ENCODE measurements at regions not wholly inside any gene's neighbourhood (a gene's known extent, or its start where the extent isn't known, plus 50 kb on each side); places are given as distances from the start of the nearest gene placed in this dataset.

DNA sequence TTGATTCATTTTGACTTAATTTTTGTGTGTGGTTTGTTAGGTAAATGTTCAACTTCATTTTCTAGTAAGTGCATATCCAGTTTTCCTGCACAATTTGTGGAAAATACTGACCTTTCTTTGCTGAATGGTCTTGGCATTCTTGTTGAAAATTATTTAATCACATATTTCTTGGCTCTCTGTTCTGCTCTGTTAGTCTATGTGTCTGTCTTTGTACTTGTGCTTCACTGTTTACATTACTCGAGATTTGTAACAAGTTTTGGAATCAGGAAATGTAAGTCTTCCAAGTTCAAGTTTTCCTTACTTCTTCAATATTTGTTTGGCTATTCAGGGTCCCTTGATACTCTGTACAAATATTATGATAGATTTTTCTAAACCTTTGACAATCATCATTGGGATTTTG is 838.2 kb upstream of the POM121L12 start:
- Histone ChIP-seq H3K4me2 (ENCODE audit: low read length) (peak overlapping the region; percentile 5; the same call in 1 of the 2 replicates), H3K36me3 (ENCODE audit: insufficient read depth, low read length) (no peaks in the 10 kb centered on the region), H3K79me2 (ENCODE audit: insufficient read depth, low read length) (no peaks in the 10 kb centered on the region), H3K4me1 (ENCODE audit: insufficient read depth, low read length, severe bottlenecking) (peaks cover 48% of the 10 kb centered on the region), H3K9me2 (ENCODE audit: low read depth, low read length) (no peaks in the 10 kb centered on the region), H4K20me1 (ENCODE audit: insufficient read depth, low read length) (no peaks in the 10 kb centered on the region), H2AFZ (ENCODE audit: low read length) (peak overlapping the region; percentile 37; the same call in 1 of the 2 replicates), H3K9me3 (ENCODE audit: low read length) (peaks cover 6% of the 10 kb centered on the region; the same call in 1 of the 2 replicates), H3K4me3 (ENCODE audit: low read depth, low read length, poor library complexity, severe bottlenecking) (peak overlapping the region; percentile 5), H3K27ac (ENCODE audit: low read depth, low read length, poor library complexity, severe bottlenecking) (peak overlapping the region; percentile 2), H3F3A (ENCODE audit: insufficient read depth, low read length) (no peaks in the 10 kb centered on the region), H3K27me3 (ENCODE audit: insufficient read depth, low read length) (no peaks in the 10 kb centered on the region), H3K9ac (ENCODE audit: low read length) (peak overlapping the region; percentile 18; the same call in 1 of the 2 replicates)
- no peak for TF ChIP-seq EZH2 (IDR thresholded peaks at IDR 0.05; ENCODE audit: borderline replicate concordance, low read length)
- TF ChIP-seq, protein P1, sequence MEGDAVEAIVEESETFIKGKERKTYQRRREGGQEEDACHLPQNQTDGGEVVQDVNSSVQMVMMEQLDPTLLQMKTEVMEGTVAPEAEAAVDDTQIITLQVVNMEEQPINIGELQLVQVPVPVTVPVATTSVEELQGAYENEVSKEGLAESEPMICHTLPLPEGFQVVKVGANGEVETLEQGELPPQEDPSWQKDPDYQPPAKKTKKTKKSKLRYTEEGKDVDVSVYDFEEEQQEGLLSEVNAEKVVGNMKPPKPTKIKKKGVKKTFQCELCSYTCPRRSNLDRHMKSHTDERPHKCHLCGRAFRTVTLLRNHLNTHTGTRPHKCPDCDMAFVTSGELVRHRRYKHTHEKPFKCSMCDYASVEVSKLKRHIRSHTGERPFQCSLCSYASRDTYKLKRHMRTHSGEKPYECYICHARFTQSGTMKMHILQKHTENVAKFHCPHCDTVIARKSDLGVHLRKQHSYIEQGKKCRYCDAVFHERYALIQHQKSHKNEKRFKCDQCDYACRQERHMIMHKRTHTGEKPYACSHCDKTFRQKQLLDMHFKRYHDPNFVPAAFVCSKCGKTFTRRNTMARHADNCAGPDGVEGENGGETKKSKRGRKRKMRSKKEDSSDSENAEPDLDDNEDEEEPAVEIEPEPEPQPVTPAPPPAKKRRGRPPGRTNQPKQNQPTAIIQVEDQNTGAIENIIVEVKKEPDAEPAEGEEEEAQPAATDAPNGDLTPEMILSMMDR (IDR thresholded peaks at IDR 0.05; ENCODE audit: low read length): no peak

DNA sequence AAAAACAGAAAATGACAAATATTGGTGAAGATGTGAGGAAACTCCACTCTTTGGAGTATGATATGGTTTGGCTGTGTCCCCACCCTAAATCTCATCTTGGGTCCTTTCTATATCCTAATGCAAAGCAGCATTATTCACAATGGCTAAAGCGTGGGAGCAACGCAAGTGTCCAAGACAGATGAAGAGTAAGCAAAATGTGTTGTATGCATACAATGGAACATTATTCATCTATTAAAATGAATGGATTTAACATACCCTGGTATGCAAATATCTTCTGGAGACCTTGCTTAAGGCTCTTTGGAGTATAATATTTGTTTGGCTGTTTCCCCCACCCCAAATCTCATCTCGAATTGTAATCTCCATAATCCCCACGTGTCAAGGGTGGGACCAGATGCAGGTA is 839.8 kb upstream of the POM121L12 start:
- peaks cover 42% of the 10 kb centered on the region for H3K4me1 ChIP-seq (ENCODE audit: insufficient read depth, low read length, severe bottlenecking)
- peaks cover 6% of the 10 kb centered on the region; the same call in 1 of the 2 replicates for H3K9me3 ChIP-seq (ENCODE audit: low read length)
- 0 out of 2 replicates have a peak overlapping the region, but pooled peaks have one; percentile 22 for H2AFZ ChIP-seq (ENCODE audit: low read length)
- H3K27me3 ChIP-seq (ENCODE audit: insufficient read depth, low read length): no peaks in the 10 kb centered on the region
- H3K9me2 ChIP-seq (ENCODE audit: low read depth, low read length): no peaks in the 10 kb centered on the region
- H3K27ac ChIP-seq (ENCODE audit: low read depth, low read length, poor library complexity, severe bottlenecking): peak overlapping the region; percentile 19
- H3K9ac ChIP-seq (ENCODE audit: low read length): no peak overlapping the region
- H3K4me3 ChIP-seq (ENCODE audit: low read depth, low read length, poor library complexity, severe bottlenecking): no peak overlapping the region
- H3F3A ChIP-seq (ENCODE audit: insufficient read depth, low read length): no peaks in the 10 kb centered on the region
- TF ChIP-seq, protein P1 (IDR thresholded peaks at IDR 0.05; ENCODE audit: low read length): no peak
- no peak for TF ChIP-seq EZH2 (IDR thresholded peaks at IDR 0.05; ENCODE audit: borderline replicate concordance, low read length)
- no peaks in the 10 kb centered on the region for H3K79me2 ChIP-seq (ENCODE audit: insufficient read depth, low read length)
- H4K20me1 ChIP-seq (ENCODE audit: insufficient read depth, low read length): no peaks in the 10 kb centered on the region
- H3K36me3 ChIP-seq (ENCODE audit: insufficient read depth, low read length): no peaks in the 10 kb centered on the region
- peak overlapping the region; percentile 31; the same call in 1 of the 2 replicates for H3K4me2 ChIP-seq (ENCODE audit: low read length)

DNA sequence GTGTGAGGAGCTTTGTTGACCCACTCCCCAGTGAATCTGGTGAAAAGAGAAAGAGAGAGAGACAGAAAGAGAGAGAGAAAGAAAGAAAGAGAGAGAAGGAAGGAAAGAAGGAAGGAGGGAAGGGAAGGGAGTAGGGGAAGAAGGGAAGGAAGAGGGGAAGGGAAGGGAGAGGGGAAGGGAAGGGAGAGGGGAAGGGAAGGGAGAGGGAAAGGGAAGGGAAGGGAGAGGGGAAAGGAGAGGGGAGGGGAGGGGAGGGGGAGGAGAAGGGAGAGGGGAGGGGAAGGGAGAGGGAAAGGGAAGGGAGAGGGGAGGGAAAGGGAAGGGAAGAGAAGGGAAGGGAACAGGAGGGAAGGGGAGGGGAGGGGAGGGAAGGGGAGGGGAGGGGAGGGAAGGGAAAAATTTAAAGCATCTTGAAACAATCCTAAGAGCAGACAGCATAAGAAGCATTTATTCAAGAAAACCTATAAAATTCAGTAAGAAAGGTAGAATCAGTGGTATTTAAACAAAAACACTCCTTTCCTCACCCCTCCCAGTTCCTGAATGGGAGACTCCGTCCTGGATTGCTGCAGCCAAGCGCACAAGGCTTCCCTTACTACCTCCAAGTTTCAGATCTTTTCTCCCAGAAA is 846.2 kb upstream of the POM121L12 start:
- H3K4me3 ChIP-seq (ENCODE audit: low read depth, low read length, poor library complexity, severe bottlenecking): no peak overlapping the region
- H3F3A ChIP-seq (ENCODE audit: insufficient read depth, low read length): no peaks in the 10 kb centered on the region
- no peaks in the 10 kb centered on the region for H4K20me1 ChIP-seq (ENCODE audit: insufficient read depth, low read length)
- H3K9ac ChIP-seq (ENCODE audit: low read length): no peak overlapping the region
- H2AFZ ChIP-seq (ENCODE audit: low read length): no peak overlapping the region
- no peaks in the 10 kb centered on the region for H3K27me3 ChIP-seq (ENCODE audit: insufficient read depth, low read length)
- TF ChIP-seq EZH2 (IDR thresholded peaks at IDR 0.05; ENCODE audit: borderline replicate concordance, low read length): no peak
- TF ChIP-seq, protein P1 (IDR thresholded peaks at IDR 0.05; ENCODE audit: low read length): no peak
- H3K79me2 ChIP-seq (ENCODE audit: insufficient read depth, low read length): no peaks in the 10 kb centered on the region
- H3K4me2 ChIP-seq (ENCODE audit: low read length): no peak overlapping the region
- no peaks in the 10 kb centered on the region for H3K9me2 ChIP-seq (ENCODE audit: low read depth, low read length)
- H3K9me3 ChIP-seq (ENCODE audit: low read length): peaks cover 15% of the 10 kb centered on the region; the same call in 1 of the 2 replicates
- H3K27ac ChIP-seq (ENCODE audit: low read depth, low read length, poor library complexity, severe bottlenecking): no peak overlapping the region
- H3K36me3 ChIP-seq (ENCODE audit: insufficient read depth, low read length): no peaks in the 10 kb centered on the region
- peaks cover 5% of the 10 kb centered on the region for H3K4me1 ChIP-seq (ENCODE audit: insufficient read depth, low read length, severe bottlenecking)

Measured in OCI-LY1 (cell line).